Dendritic cell treated with granulocyte-macrophage colony-stimulating factor and Interleukin-4, amounts not matched to agents 40 ng/mL and 50 ng/mL, for 4 days (primary cell): ENCODE measurements at regions not wholly inside any gene's neighbourhood (a gene's known extent, or its start where the extent isn't known, plus 50 kb on each side); places are given as distances from the start of the nearest gene placed in this dataset.

ENCODE experiments used
- H3K27ac Mint-ChIP-seq: one replicate; pipeline ENCODE4 v1.8.0; 2022; ENCODE audit warnings: mild to moderate bottlenecking, mixed read lengths
- H3K27me3 Mint-ChIP-seq: one replicate; pipeline ENCODE4 v1.8.0; 2022; ENCODE audit warnings: mild to moderate bottlenecking, mixed read lengths
- H3K36me3 Mint-ChIP-seq: one replicate; pipeline ENCODE4 v1.8.0; 2022; ENCODE audit warnings: low read depth, mixed read lengths
- H3K4me1 Mint-ChIP-seq: one replicate; pipeline ENCODE4 v1.8.0; 2022; ENCODE audit warnings: low read depth, mixed read lengths
- H3K4me3 Mint-ChIP-seq: one replicate; pipeline ENCODE4 v1.8.0; 2022; ENCODE audit warnings: mild to moderate bottlenecking, moderate library complexity, mixed read lengths
- H3K9me3 Mint-ChIP-seq: one replicate; pipeline ENCODE4 v1.8.0; 2022; ENCODE audit warnings: mixed read lengths
- intact Hi-C: fragments of 100-400 bp; cut with micrococcal nuclease; formaldehyde crosslinking; loops from one replicate; pipeline ENCODE4 v1.15.0; 2022

DNA sequence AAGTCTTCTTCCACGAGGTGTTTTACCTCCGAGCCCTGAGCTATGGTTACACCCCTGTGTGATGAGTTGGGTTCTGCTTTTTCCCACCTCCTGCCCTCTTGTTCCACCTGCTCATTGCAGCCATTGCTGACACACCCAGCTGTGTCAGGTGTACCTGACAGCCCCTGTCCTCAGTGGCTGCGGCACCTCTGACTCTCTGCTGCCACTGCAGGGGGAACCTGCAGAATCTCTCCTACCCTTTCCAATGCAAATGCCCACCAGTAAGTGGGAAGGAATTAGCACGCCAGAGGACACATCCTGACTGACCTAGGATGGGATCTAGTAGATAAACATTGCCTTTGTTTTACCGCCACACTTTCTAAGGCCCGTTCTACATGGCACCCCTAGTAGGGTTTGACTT is 600.9 kb upstream of the MKI67 start:
- H3K27ac Mint-ChIP-seq: no peak overlapping the region
- H3K4me1 Mint-ChIP-seq: no peaks in the 10 kb centered on the region
- no peaks in the 10 kb centered on the region for H3K27me3 Mint-ChIP-seq
- intact Hi-C loops: no loop called here
- H3K36me3 Mint-ChIP-seq: no peaks in the 10 kb centered on the region
- no peaks in the 10 kb centered on the region for H3K9me3 Mint-ChIP-seq
- no peak overlapping the region for H3K4me3 Mint-ChIP-seq

- intact Hi-C loops: no loop called here
- Mint-ChIP-seq H3K27me3 (no peaks in the 10 kb centered on the region), H3K9me3 (no peaks in the 10 kb centered on the region)
Observed at GRCh38 chr10:128729910-128730420, 603.7 kb upstream of the MKI67 start.

GRCh38 chr10:128730922-128731321 is 604.7 kb upstream of the MKI67 start:
- no peaks in the 10 kb centered on the region for H3K27me3 Mint-ChIP-seq
- no peaks in the 10 kb centered on the region for H3K4me1 Mint-ChIP-seq
- H3K36me3 Mint-ChIP-seq: no peaks in the 10 kb centered on the region
- intact Hi-C loops: no loop called here
- no peak overlapping the region for H3K4me3 Mint-ChIP-seq
- no peak overlapping the region for H3K27ac Mint-ChIP-seq
- H3K9me3 Mint-ChIP-seq: no peaks in the 10 kb centered on the region

More at GRCh38 chr10:128729910-128730420, 603.7 kb upstream of the MKI67 start:
- Mint-ChIP-seq H3K4me1 (no peaks in the 10 kb centered on the region), H3K27ac (no peak overlapping the region), H3K36me3 (no peaks in the 10 kb centered on the region), H3K4me3 (no peak overlapping the region)

DNA sequence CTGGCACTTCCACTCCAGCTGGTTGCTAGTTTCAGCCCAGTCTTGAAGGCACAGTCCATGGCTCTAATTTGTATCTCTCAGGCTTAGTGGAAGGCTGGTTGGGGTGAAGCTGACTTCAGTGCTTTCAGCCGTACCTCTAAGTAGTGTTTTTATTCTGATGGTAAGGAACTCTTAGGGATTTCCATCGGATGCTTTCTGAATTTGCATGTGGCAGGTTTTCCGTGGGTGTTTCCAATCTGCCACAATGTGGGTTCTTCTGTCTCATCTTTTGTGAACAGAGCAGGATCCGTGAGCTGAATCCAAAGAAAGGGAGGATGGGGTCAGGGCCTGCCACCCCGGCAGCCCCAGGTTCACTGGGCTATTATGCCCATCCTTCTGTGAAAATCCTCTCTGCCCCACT is 607.9 kb upstream of the MKI67 start:
- H3K9me3 Mint-ChIP-seq: no peaks in the 10 kb centered on the region
- H3K36me3 Mint-ChIP-seq: no peaks in the 10 kb centered on the region
- intact Hi-C loops: no loop called here

DNA sequence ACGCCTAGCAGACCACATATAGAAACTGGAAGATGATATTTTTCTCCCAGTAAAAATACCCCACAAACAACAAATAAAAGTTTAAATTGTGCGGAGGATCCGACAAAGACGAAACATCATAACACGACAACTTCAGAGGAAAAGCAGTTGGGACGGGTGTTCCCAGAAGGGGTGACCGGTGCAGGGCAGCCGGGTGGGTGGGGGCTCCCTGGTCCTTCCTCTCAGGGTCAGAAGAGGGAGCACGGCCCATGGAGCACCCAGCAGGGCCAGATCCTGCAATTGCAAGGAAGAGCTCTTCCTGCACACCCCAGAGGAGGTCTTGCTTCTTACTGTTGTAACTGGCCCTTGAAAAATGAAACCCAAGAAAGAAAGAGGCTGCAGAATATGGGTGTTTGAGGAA is 608.5 kb upstream of the MKI67 start:
- intact Hi-C loops: no loop called here
- no peaks in the 10 kb centered on the region for H3K4me1 Mint-ChIP-seq

More for the DNA sequence above, 607.9 kb upstream of the MKI67 start:
- Mint-ChIP-seq H3K4me3 (no peak overlapping the region), H3K4me1 (no peaks in the 10 kb centered on the region), H3K27me3 (no peaks in the 10 kb centered on the region), H3K27ac (no peak overlapping the region)

DNA sequence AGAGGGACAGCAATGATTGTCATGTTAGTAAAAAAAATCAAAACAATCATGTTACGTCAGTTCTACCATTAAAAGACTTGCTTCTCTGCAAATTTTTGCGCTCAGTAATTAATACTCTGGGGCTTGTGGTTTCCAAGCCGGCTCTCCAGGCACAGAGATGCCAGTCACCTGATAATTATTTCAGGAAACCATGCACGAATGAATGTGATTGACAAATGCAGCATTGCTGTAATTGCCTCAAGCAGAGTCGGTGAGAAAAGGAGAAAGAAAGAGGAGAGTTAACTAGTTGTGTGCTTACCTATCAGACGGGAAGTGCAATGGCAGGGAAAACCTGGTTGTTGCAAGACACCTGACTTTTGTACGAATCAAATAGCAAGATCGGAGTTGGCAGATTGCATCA is 609.8 kb upstream of the MKI67 start:
- intact Hi-C loops: no loop called here
- Mint-ChIP-seq H3K4me1 (no peaks in the 10 kb centered on the region), H3K4me3 (no peak overlapping the region), H3K9me3 (no peaks in the 10 kb centered on the region), H3K36me3 (no peaks in the 10 kb centered on the region), H3K27ac (no peak overlapping the region), H3K27me3 (peaks cover 2% of the 10 kb centered on the region)

More for the DNA sequence above, 608.5 kb upstream of the MKI67 start:
- Mint-ChIP-seq H3K27me3 (peaks cover under 1% of the 10 kb centered on the region), H3K27ac (no peak overlapping the region), H3K4me3 (no peak overlapping the region), H3K36me3 (no peaks in the 10 kb centered on the region), H3K9me3 (no peaks in the 10 kb centered on the region)

DNA sequence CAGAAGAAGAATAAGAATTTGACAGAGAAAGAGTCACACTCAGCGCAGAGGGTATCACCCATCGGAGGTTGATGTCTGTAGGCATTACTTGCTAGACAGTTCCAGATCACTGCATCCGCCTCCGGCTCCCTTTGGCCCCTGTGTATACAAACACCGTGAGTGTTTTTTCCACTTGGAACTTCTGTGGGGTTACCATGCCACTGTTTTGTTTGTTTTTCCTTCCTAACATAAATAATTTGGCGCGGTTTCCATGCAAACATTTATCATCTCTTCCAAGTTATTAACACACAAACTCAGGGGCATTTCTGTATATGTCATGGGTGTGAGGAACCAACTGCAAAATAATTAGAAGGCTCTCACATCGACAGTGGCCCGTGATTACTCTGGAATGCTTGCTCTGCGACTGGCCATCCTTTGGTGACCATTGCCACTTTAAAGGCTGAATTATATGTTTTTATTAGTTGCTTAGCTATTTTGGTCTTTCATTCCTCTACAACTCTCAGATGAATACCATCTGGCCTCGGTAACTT is 612.2 kb upstream of the MKI67 start:
- H3K4me3 Mint-ChIP-seq: no peak overlapping the region
- intact Hi-C loops: no loop called here
- no peaks in the 10 kb centered on the region for H3K36me3 Mint-ChIP-seq
- H3K27me3 Mint-ChIP-seq: peaks cover 2% of the 10 kb centered on the region
- no peaks in the 10 kb centered on the region for H3K9me3 Mint-ChIP-seq
- no peak overlapping the region for H3K27ac Mint-ChIP-seq
- no peaks in the 10 kb centered on the region for H3K4me1 Mint-ChIP-seq

DNA sequence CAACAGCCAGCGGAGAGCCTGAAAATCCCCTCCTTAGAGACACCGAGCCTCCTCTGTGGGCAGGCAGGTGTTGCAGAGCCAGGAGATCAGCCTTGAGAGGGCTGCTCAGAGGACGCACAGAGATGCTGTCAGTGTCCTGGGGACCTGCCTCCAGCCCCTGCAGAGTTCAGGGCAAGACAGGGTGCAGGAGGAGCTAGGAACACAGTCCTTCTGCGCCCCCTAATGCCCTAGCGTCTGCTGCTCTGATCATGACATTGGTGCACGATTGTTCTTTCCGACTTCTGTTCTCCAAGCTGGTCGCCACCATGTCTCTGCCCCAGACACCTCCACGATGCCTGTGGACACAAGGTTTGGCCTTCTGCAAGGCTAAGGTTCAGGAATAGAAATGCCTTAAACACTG is 613.7 kb upstream of the MKI67 start:
- Mint-ChIP-seq H3K4me3 (no peak overlapping the region), H3K27ac (no peak overlapping the region)

GRCh38 chr10:128741180-128741579 is 615.0 kb upstream of the MKI67 start:
- Mint-ChIP-seq H3K4me3 (no peak overlapping the region), H3K27ac (no peak overlapping the region), H3K4me1 (no peaks in the 10 kb centered on the region), H3K27me3 (peaks cover 5% of the 10 kb centered on the region), H3K36me3 (no peaks in the 10 kb centered on the region), H3K9me3 (no peaks in the 10 kb centered on the region)
- intact Hi-C loops: no loop called here

More for the DNA sequence above, 613.7 kb upstream of the MKI67 start:
- intact Hi-C loops: no loop called here
- Mint-ChIP-seq H3K9me3 (no peaks in the 10 kb centered on the region), H3K36me3 (no peaks in the 10 kb centered on the region), H3K27me3 (peaks cover 2% of the 10 kb centered on the region), H3K4me1 (no peaks in the 10 kb centered on the region)

DNA sequence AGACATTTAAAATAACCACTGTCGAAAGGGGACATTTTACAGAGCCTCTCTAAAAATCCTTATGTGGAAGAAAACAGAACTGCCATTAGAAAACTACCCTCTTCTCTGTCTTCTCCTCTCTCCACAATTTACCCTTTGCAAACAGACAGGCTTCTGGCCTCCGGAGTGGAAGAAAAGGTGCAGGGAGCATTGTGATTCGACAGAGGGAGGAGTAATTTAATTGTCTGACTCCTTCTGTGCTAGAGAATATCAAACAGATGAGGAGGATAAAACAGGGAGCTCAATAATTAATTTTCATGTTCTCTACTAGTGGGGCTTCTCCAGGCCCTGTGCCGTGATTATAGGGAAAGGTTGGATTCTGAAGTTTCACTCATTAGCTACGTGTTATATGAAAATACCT is 615.5 kb upstream of the MKI67 start:
- intact Hi-C loops: no loop called here
- no peak overlapping the region for H3K27ac Mint-ChIP-seq
- H3K4me1 Mint-ChIP-seq: no peaks in the 10 kb centered on the region
- H3K27me3 Mint-ChIP-seq: peaks cover 5% of the 10 kb centered on the region
- no peaks in the 10 kb centered on the region for H3K9me3 Mint-ChIP-seq
- no peak overlapping the region for H3K4me3 Mint-ChIP-seq
- no peaks in the 10 kb centered on the region for H3K36me3 Mint-ChIP-seq

GRCh38 chr10:128744092-128744491 is 617.9 kb upstream of the MKI67 start:
- intact Hi-C loops: no loop called here
- Mint-ChIP-seq H3K4me3 (no peak overlapping the region), H3K9me3 (no peaks in the 10 kb centered on the region), H3K27ac (no peak overlapping the region), H3K27me3 (peaks cover 5% of the 10 kb centered on the region), H3K36me3 (no peaks in the 10 kb centered on the region), H3K4me1 (no peaks in the 10 kb centered on the region)

DNA sequence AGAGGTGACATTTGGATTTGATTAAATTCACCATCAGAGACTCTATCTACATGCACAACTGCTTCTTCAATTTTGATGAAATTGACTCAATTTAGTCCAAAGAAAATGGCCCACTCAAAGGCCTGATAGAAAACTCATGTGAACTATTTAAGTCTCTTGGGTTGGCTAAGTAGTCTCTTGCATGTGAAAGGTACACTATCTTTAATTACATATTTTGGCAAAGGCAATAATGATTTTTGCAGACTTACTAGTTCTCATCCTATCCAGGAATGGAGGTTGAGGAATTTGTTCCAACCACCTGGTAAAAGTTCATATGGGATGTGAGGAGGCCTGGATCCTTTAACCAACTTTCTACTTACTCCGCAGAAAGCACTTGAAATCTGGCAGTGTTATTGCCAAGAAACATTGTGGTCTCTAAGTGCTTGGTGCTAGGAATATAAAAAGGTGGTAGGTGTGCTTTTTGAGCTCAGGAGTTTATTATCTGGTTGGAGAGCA is 618.6 kb upstream of the MKI67 start:
- no peaks in the 10 kb centered on the region for H3K36me3 Mint-ChIP-seq
- H3K4me1 Mint-ChIP-seq: no peaks in the 10 kb centered on the region
- no peak overlapping the region for H3K4me3 Mint-ChIP-seq
- intact Hi-C loops: no loop called here
- H3K27ac Mint-ChIP-seq: no peak overlapping the region
- H3K27me3 Mint-ChIP-seq: peaks cover 3% of the 10 kb centered on the region
- no peaks in the 10 kb centered on the region for H3K9me3 Mint-ChIP-seq

DNA sequence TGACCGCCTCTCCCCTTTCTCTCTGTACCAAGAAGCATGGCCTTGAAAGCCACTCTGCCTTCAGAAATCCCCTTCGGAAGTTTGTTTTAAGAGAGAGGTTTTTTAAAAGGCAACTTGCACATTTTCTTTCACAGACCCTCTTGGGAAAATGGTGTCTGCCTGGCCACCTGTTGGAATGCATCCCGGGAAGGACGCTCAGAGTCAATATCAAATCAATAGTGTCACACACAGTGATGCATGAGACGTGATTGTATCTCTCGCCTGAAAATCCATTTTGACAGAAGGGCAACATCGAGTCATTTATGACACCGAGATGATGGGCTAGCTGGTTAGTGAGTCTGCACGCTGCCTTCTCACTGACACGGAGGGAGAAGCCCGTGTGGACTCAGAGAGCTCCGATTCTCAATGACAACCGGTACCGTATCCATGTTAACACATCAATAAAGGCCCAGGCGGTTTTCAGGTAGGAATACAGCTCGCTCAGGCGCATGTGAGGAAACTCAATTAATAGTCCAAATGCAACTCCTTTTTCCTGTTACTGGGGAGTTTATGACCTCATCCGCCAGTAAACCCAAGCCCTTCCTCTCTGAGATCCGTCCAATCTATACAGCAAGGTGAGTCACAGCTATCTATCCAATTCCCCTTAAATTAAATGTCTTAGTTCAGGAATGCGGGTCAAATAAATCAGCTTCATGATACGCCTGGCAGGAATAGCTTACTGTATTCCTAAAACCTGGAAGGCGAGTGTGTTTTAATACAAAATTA is 621.5 kb upstream of the MKI67 start:
- H3K4me3 Mint-ChIP-seq: no peak overlapping the region
- no peak overlapping the region for H3K27ac Mint-ChIP-seq
- peaks cover 3% of the 10 kb centered on the region for H3K27me3 Mint-ChIP-seq
- H3K4me1 Mint-ChIP-seq: no peaks in the 10 kb centered on the region
- intact Hi-C loops: no loop called here
- no peaks in the 10 kb centered on the region for H3K9me3 Mint-ChIP-seq
- no peaks in the 10 kb centered on the region for H3K36me3 Mint-ChIP-seq

DNA sequence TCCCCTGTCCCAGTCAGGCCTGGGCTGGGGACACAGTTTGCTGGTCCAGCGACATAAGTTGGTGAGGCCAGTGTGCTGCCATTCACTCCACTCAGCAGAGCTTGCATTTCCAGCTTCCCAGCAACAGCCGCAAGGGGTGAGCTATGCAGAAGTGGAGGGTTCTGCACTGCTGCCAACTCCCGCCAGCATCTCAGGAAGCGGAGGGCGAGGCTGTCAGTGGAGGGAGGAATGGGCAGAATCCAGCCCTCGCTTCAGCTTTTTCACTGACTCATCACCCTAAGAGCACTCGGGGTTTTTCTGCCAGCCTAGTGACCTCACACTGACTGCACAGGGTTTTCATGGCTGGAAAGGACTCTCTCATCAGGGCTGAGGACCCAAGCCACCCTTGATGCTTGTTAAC is 625.1 kb upstream of the MKI67 start:
- Mint-ChIP-seq H3K9me3 (no peaks in the 10 kb centered on the region), H3K4me3 (no peak overlapping the region), H3K27me3 (no peaks in the 10 kb centered on the region), H3K36me3 (no peaks in the 10 kb centered on the region), H3K4me1 (no peaks in the 10 kb centered on the region), H3K27ac (no peak overlapping the region)
- intact Hi-C loops: no loop called here
